Panc1 (cell line): ENCODE measurements at regions not wholly inside any gene's neighbourhood (a gene's known extent, or its start where the extent isn't known, plus 50 kb on each side); places are given as distances from the start of the nearest gene placed in this dataset.

Source experiments
- ATAC-seq: fragments of 200-7000 bp; cut with Tn5 transposase; 2 replicates; pipeline ENCODE4 v1.9.1; 2020; ENCODE audit warnings: mild to moderate bottlenecking, moderate library complexity
- BruUV-seq: library from RNA; stranded (reverse); fragments of 400-500 nt; replicated peaks from 2 replicates; lab custom pipeline; 2021; lab: Mats Ljungman, UMichigan
- CTCF ChIA-PET: fragments of 300-600 bp; sonication (Branson Sonifier 250); formaldehyde crosslinking; loops from one replicate; lab custom pipeline; 2022; ENCODE audit warnings: antibody characterized with exemption; lab: Charles Lee
- POLR2A ChIA-PET: fragments of 300-600 bp; sonication (Branson Sonifier 250); formaldehyde crosslinking; loops from one replicate; lab custom pipeline; 2022; ENCODE audit warnings: antibody characterized with exemption; lab: Charles Lee
- DNase-seq: peaks from one replicate; pipeline ENCODE4 v3.0.0-alpha.2; 2010; ENCODE audit warnings: low read depth, low spot score
- H3K27ac ChIP-seq: 2 replicates; pipeline ENCODE4 v1.5.1; 2011; ENCODE audit warnings: mild to moderate bottlenecking, low read length, inconsistent platforms
- H3K27me3 ChIP-seq: fragments of 200-500 bp; sonication (Bioruptor generic); 2 replicates; pipeline ENCODE4 v1.6.0; 2014; ENCODE audit warnings: low read length, inconsistent platforms; ENCODE audit not compliant: control insufficient read depth, insufficient read depth
- H3K36me3 ChIP-seq: fragments of 200-500 bp; sonication (Bioruptor generic); 2 replicates; pipeline ENCODE4 v1.5.1; 2014; ENCODE audit warnings: inconsistent platforms, mild to moderate bottlenecking, low read length, moderate library complexity; ENCODE audit not compliant: control insufficient read depth, insufficient read depth
- H3K4me1 ChIP-seq: 2 replicates; pipeline ENCODE4 v1.5.1; 2011; ENCODE audit warnings: inconsistent platforms, mild to moderate bottlenecking, low read length, moderate library complexity; ENCODE audit not compliant: control insufficient read depth, insufficient read depth
- H3K4me3 ChIP-seq, 2 experiments: 2 replicates each; pipeline ENCODE4 v1.5.1; 2011 to 2012; ENCODE audit warnings: low read depth in 2 of 2, low read length in 2 of 2, mild to moderate bottlenecking in 2 of 2, inconsistent platforms in 1 of 2, moderate library complexity in 1 of 2
- H3K9me3 ChIP-seq: fragments of 200-500 bp; sonication (Bioruptor generic); 2 replicates; pipeline ENCODE4 v1.5.1; 2014; ENCODE audit warnings: low read depth, mild to moderate bottlenecking, inconsistent platforms, low read length, moderate library complexity; ENCODE audit not compliant: control insufficient read depth, insufficient read depth
- CTCF ChIP-seq: fragments of 450-650 bp; IDR thresholded peaks from 2 replicates; pipeline ENCODE4 v1.5.1; 2017; ENCODE audit warnings: mild to moderate bottlenecking
- POLR2AphosphoS5 ChIP-seq: IDR thresholded peaks from 2 replicates; pipeline ENCODE4 v1.6.1; 2012; ENCODE audit warnings: mild to moderate bottlenecking, low read depth, low read length, moderate library complexity
- REST ChIP-seq, 2 experiments: IDR thresholded peaks; 2 replicates each; pipeline ENCODE4 v1.6.1; 2011 to 2012; ENCODE audit warnings: low read depth in 2 of 2, control low read depth in 1 of 2, low read length in 1 of 2, mild to moderate bottlenecking in 1 of 2, moderate library complexity in 1 of 2; ENCODE audit not compliant: insufficient read depth in 1 of 2
- SIN3A ChIP-seq: IDR thresholded peaks from 2 replicates; pipeline ENCODE4 v1.6.1; 2012; ENCODE audit warnings: low read depth, mild to moderate bottlenecking, low read length, moderate library complexity, borderline replicate concordance; ENCODE audit not compliant: insufficient read depth
- TCF7L2 ChIP-seq: IDR thresholded peaks from 2 replicates; pipeline ENCODE4 v1.6.1; 2011; ENCODE audit warnings: mild to moderate bottlenecking, low read depth, low read length, inconsistent platforms
- in situ Hi-C: cut with HindIII; loops from 2 replicates; pipeline ENCODE4 v1.10.0; 2016; ENCODE audit warnings: low sequenced_read_pairs, low pct_unique_long_range_greater_than_20kb
- intact Hi-C: fragments of 100-400 bp; cut with micrococcal nuclease; formaldehyde crosslinking; loops from one replicate; pipeline ENCODE4 v1.10.0; 2022; ENCODE audit not compliant: unreplicated experiment

DNA sequence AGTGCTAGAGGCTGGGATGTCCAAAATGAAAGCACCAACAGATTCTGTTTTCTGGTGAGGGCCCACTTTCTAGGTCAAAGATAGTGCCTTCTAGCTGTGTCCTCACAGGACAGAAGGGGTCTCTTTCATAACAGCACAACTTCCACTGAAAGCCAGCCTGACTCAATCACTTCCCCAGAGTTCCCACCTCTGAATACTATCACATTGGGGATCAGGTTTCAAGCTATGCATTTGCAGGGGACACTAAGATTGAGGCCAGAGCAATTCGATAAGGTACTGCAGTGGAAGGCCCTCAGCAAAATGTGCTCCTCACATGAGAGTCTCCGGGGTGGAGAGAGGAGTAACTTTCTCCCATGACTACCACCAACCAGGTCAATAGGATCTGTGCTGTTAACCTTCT, 1501.5 kb downstream of the EFNB2 start:
- intact Hi-C loops (no loop called here), in situ Hi-C loops (no loop called here)
- Histone ChIP-seq H3K36me3 (no peaks in the 10 kb centered on the region), H3K4me3 (no peak overlapping the region), H3K27me3 (no peaks in the 10 kb centered on the region), H3K4me1 (no peaks in the 10 kb centered on the region), H3K27ac (no peak overlapping the region), H3K9me3 (no peaks in the 10 kb centered on the region)
- DNase-seq (no peak), ATAC-seq (no peak)
- TF ChIP-seq SIN3A (no peak), REST (IDR thresholded peaks at IDR 0.05; ENCODE audit: insufficient read depth in 1 of 2, low read depth in 2 of 2, low read length in 1 of 2) (no peak), TCF7L2 (no peak), CTCF (no peak), POLR2AphosphoS5 (no peak)
- POLR2A ChIA-PET, result no interaction called here
- CTCF ChIA-PET, result no interaction called here
- BruUV-seq, result no TSS peak

DNA sequence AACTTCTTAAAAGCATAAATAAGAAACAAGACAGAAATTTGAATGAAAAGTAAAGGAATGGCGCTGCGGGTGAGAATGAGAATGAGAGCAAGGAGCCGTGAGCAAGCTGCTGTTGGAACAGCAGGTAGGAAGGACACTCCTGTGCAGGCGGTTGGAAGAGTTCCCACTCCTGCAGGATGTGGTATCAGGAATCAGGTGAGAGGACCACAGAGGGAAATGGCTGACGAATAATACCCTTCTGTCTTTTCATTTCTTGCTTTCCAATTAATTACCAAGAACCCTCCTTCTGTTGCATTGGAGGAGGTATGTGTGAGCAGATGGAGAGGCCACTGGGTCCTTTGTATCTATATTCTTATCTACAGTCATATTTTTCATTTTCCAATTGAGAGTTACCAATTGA, 1504.2 kb downstream of the EFNB2 start:
- no peak for TF ChIP-seq REST (IDR thresholded peaks at IDR 0.05; ENCODE audit: insufficient read depth in 1 of 2, low read depth in 2 of 2, low read length in 1 of 2)
- no peak for TF ChIP-seq TCF7L2
- no peak for TF ChIP-seq CTCF
- no peak for TF ChIP-seq SIN3A
- TF ChIP-seq POLR2AphosphoS5, result no peak
- H3K36me3 ChIP-seq, result no peaks in the 10 kb centered on the region
- in situ Hi-C loops, result no loop called here
- no peaks in the 10 kb centered on the region for H3K4me1 ChIP-seq
- no peak for ATAC-seq
- POLR2A ChIA-PET, result no interaction called here
- CTCF ChIA-PET, result no interaction called here
- no peak for DNase-seq
- BruUV-seq, result no TSS peak
- intact Hi-C loops, result no loop called here
- no peaks in the 10 kb centered on the region for H3K27me3 ChIP-seq
- H3K9me3 ChIP-seq, result no peaks in the 10 kb centered on the region
- no peak overlapping the region for H3K27ac ChIP-seq
- no peak overlapping the region for H3K4me3 ChIP-seq
